ENCODE measurements at regions not wholly inside any gene's neighbourhood (a gene's known extent, or its start where the extent isn't known, plus 50 kb on each side); places are given as distances from the start of the nearest gene placed in this dataset.

- no peak for TF ChIP-seq ZNF462 (CRISPR knock-in tag; IDR thresholded peaks at IDR 0.05)
- TF ChIP-seq EZH2 (IDR thresholded peaks at IDR 0.05; ENCODE audit: low read depth, unreplicated experiment): no peak
- no peak for TF ChIP-seq ETS1 (IDR thresholded peaks at IDR 0.05)
Measured at GRCh38 chr17:13365331-13365730, 236.4 kb downstream of the HS3ST3A1 start (continued).

GRCh38 chr17:13363771-13364170, 238.0 kb downstream of the HS3ST3A1 start:
- Histone ChIP-seq H3K36me3 (ENCODE audit: insufficient read depth) (no peaks in the 10 kb centered on the region), H3K4me3 (no peak overlapping the region), H2AFZ (no peak overlapping the region), H3K4me1 (ENCODE audit: insufficient read depth) (no peaks in the 10 kb centered on the region), H3K79me2 (replicated peaks; ENCODE audit: insufficient read depth) (no peaks in the 10 kb centered on the region), H3K27me3 (ENCODE audit: insufficient read depth) (peaks cover 48% of the 10 kb centered on the region), H3K27ac (ENCODE audit: low read depth) (no peak overlapping the region), H3K9me2 (ENCODE audit: insufficient read depth) (peaks cover 3% of the 10 kb centered on the region; the same call in 1 of the 2 replicates), H4K20me1 (replicated peaks; ENCODE audit: insufficient read depth) (no peaks in the 10 kb centered on the region), H3K4me2 (no peak overlapping the region), H3F3A (replicated peaks; ENCODE audit: low read depth) (no peaks in the 10 kb centered on the region)
- ATAC-seq (no peak), DNase-seq (ENCODE audit: low spot score) (no peak)
- H3K27me3 Mint-ChIP-seq (ENCODE audit: insufficient read depth, low read depth, poor library complexity): peaks cover 9% of the 10 kb centered on the region
- no peak for TF ChIP-seq ZNF462 (CRISPR knock-in tag; IDR thresholded peaks at IDR 0.05)
- no peak for TF ChIP-seq CREB1 (CRISPR knock-in tag; IDR thresholded peaks at IDR 0.05; ENCODE audit: low read depth)
- no peak overlapping the region for H3K4me3 Mint-ChIP-seq
- H3K9me3 Mint-ChIP-seq: no peaks in the 10 kb centered on the region
- H3K4me1 Mint-ChIP-seq: no peaks in the 10 kb centered on the region
- no peaks in the 10 kb centered on the region for H3K36me3 Mint-ChIP-seq (ENCODE audit: low read depth)
- H3K27ac Mint-ChIP-seq: no peak overlapping the region
